Adrenal gland (tissue), 5 donors: ENCODE measurements at regions not wholly inside any gene's neighbourhood (a gene's known extent, or its start where the extent isn't known, plus 50 kb on each side); places are given as distances from the start of the nearest gene placed in this dataset.

Source experiments
- POLR2A ChIP-seq, 2 donors: fragments of 450-650 bp; IDR thresholded peaks; one replicate each; pipeline ENCODE4 v1.6.1; 2017; ENCODE audit warnings: antibody characterized with exemption in 2 of 2, mild to moderate bottlenecking in 2 of 2, moderate library complexity in 1 of 2
- TF ChIP-seq, protein P1 (sequence below), 6 experiments: fragments of 450-650 bp in 4 of 6; fragments of 200-600 bp in 2 of 6; sonication (generic) in 1 of 6; IDR thresholded peaks; 1 replicate in 5 of 6; 2 replicates in 1 of 6; pipeline versions ENCODE4 v1.5.1 to v1.8.0; 2016 to 2021; ENCODE audit warnings: antibody characterized with exemption in 6 of 6, mild to moderate bottlenecking in 2 of 6, moderate library complexity in 1 of 6
- donor health status: DM: no; HTN: no; CAD: no.

GRCh38 chr6:144683216-144684070 lies 398.3 kb downstream of the UTRN start:
- TF ChIP-seq, protein P1, sequence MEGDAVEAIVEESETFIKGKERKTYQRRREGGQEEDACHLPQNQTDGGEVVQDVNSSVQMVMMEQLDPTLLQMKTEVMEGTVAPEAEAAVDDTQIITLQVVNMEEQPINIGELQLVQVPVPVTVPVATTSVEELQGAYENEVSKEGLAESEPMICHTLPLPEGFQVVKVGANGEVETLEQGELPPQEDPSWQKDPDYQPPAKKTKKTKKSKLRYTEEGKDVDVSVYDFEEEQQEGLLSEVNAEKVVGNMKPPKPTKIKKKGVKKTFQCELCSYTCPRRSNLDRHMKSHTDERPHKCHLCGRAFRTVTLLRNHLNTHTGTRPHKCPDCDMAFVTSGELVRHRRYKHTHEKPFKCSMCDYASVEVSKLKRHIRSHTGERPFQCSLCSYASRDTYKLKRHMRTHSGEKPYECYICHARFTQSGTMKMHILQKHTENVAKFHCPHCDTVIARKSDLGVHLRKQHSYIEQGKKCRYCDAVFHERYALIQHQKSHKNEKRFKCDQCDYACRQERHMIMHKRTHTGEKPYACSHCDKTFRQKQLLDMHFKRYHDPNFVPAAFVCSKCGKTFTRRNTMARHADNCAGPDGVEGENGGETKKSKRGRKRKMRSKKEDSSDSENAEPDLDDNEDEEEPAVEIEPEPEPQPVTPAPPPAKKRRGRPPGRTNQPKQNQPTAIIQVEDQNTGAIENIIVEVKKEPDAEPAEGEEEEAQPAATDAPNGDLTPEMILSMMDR (IDR thresholded peaks at IDR 0.05): no peak
- TF ChIP-seq POLR2A (IDR thresholded peaks at IDR 0.05): no peak
